ENCODE measurements at regions not wholly inside any gene's neighbourhood (a gene's known extent, or its start where the extent isn't known, plus 50 kb on each side); places are given as distances from the start of the nearest gene placed in this dataset.

GRCh38 chr2:14451312-14451711 lies 181.2 kb upstream of the LRATD1 start:
- no peak for TF ChIP-seq SUZ12 (IDR thresholded peaks at IDR 0.05; ENCODE audit: extremely low read depth, insufficient read depth, insufficient read length)
- TF ChIP-seq YY1 (IDR thresholded peaks at IDR 0.05; ENCODE audit: insufficient read depth, insufficient read length) = no peak

Measured in NT2/D1 (cell line).